Duodenal mucosa (tissue), 2 donors: ENCODE measurements at regions not wholly inside any gene's neighbourhood (a gene's known extent, or its start where the extent isn't known, plus 50 kb on each side); places are given as distances from the start of the nearest gene placed in this dataset.
A peak's percentile ranks its signal among the peaks of the same experiment; 100 is the strongest.

Experiments used
- H3K27ac ChIP-seq: one replicate; pipeline ENCODE4 v1.7.0; 2013; ENCODE audit warnings: low read depth, low read length
- H3K27me3 ChIP-seq, 2 donors: one replicate each; pipeline ENCODE4 v1.7.0; 2013; ENCODE audit warnings: low read length in 2 of 2, control low read depth in 1 of 2; ENCODE audit not compliant: insufficient read depth in 2 of 2, control insufficient read depth in 1 of 2
- H3K36me3 ChIP-seq, 2 donors: one replicate each; pipeline ENCODE4 v1.7.0; 2013; ENCODE audit warnings: low read length in 2 of 2, control low read depth in 1 of 2; ENCODE audit not compliant: insufficient read depth in 2 of 2, control insufficient read depth in 1 of 2
- H3K4me1 ChIP-seq, 2 donors: one replicate each; pipeline ENCODE4 v1.7.0; 2013; ENCODE audit warnings: low read length in 2 of 2, control low read depth in 1 of 2; ENCODE audit not compliant: insufficient read depth in 2 of 2, control insufficient read depth in 1 of 2
- H3K4me3 ChIP-seq, 2 donors: one replicate each; pipeline ENCODE4 v1.7.0; 2013; ENCODE audit warnings: low read length in 2 of 2, low read depth in 1 of 2
- H3K9ac ChIP-seq, 2 donors: one replicate each; pipeline ENCODE4 v1.7.0; 2013; ENCODE audit warnings: low read length in 2 of 2, low read depth in 1 of 2
- H3K9me3 ChIP-seq, 2 donors: one replicate each; pipeline ENCODE4 v1.7.0; 2013; ENCODE audit warnings: low read length in 2 of 2, control low read depth in 1 of 2; ENCODE audit not compliant: control insufficient read depth in 1 of 2

- no peak overlapping the region for H3K27ac ChIP-seq
- no peaks in the 10 kb centered on the region for H3K36me3 ChIP-seq
- no peak overlapping the region for H3K9ac ChIP-seq
Measured at GRCh38 chr11:134999590-134999989, 587.5 kb upstream of the B3GAT1 start.

GRCh38 chr11:134997652-134998320 is 585.7 kb upstream of the B3GAT1 start:
- no peaks in the 10 kb centered on the region for H3K9me3 ChIP-seq
- H3K27ac ChIP-seq, result no peak overlapping the region
- H3K4me3 ChIP-seq, result no peak overlapping the region
- H3K27me3 ChIP-seq, result no peaks in the 10 kb centered on the region
- H3K36me3 ChIP-seq, result no peaks in the 10 kb centered on the region
- no peaks in the 10 kb centered on the region for H3K4me1 ChIP-seq
- no peak overlapping the region for H3K9ac ChIP-seq

More at GRCh38 chr11:134999590-134999989, 587.5 kb upstream of the B3GAT1 start:
- Histone ChIP-seq H3K9me3 (no peaks in the 10 kb centered on the region), H3K27me3 (no peaks in the 10 kb centered on the region), H3K4me1 (no peaks in the 10 kb centered on the region), H3K4me3 (no peak overlapping the region)

- Histone ChIP-seq H3K4me3 (no peak overlapping the region), H3K36me3 (no peaks in the 10 kb centered on the region), H3K9me3 (no peaks in the 10 kb centered on the region), H3K4me1 (no peaks in the 10 kb centered on the region), H3K27ac (no peak overlapping the region), H3K27me3 (no peaks in the 10 kb centered on the region), H3K9ac (no peak overlapping the region)
Measured at GRCh38 chr11:134995741-134996140, 583.7 kb upstream of the B3GAT1 start.

GRCh38 chr11:134994431-134994830 is 582.4 kb upstream of the B3GAT1 start:
- Histone ChIP-seq H3K27me3 (no peaks in the 10 kb centered on the region), H3K4me3 (no peak overlapping the region), H3K9me3 (no peaks in the 10 kb centered on the region), H3K27ac (no peak overlapping the region), H3K36me3 (no peaks in the 10 kb centered on the region), H3K9ac (no peak overlapping the region), H3K4me1 (peaks cover 0 to 1% of the 10 kb centered on the region in 2 donors)

- no peaks in the 10 kb centered on the region for H3K9me3 ChIP-seq
- no peak overlapping the region for H3K4me3 ChIP-seq
- no peaks in the 10 kb centered on the region for H3K36me3 ChIP-seq
- no peak overlapping the region for H3K27ac ChIP-seq
- no peak overlapping the region for H3K9ac ChIP-seq
- H3K4me1 ChIP-seq, result peaks cover 0 to 4% of the 10 kb centered on the region in 2 donors
- H3K27me3 ChIP-seq, result no peaks in the 10 kb centered on the region
Measured at GRCh38 chr11:134993691-134994243, 581.7 kb upstream of the B3GAT1 start.

GRCh38 chr11:134992981-134993380 is 580.9 kb upstream of the B3GAT1 start:
- H3K4me3 ChIP-seq, result no peak overlapping the region
- no peaks in the 10 kb centered on the region for H3K9me3 ChIP-seq

GRCh38 chr11:134988495-134988894 is 576.5 kb upstream of the B3GAT1 start:
- Histone ChIP-seq H3K27me3 (no peaks in the 10 kb centered on the region), H3K27ac (no peak overlapping the region)

More at GRCh38 chr11:134992981-134993380, 580.9 kb upstream of the B3GAT1 start:
- Histone ChIP-seq H3K9ac (no peak overlapping the region), H3K36me3 (no peaks in the 10 kb centered on the region), H3K4me1 (peaks cover 7 to 12% of the 10 kb centered on the region in 2 donors), H3K27ac (no peak overlapping the region), H3K27me3 (no peaks in the 10 kb centered on the region)

GRCh38 chr11:134987822-134988221 is 575.8 kb upstream of the B3GAT1 start:
- H3K9ac ChIP-seq, result no peak overlapping the region
- peaks cover 12 to 26% of the 10 kb centered on the region in 2 donors for H3K4me1 ChIP-seq
- no peaks in the 10 kb centered on the region for H3K36me3 ChIP-seq
- H3K4me3 ChIP-seq, result peak overlapping the region in 1 of 2 donors; percentile 28
- H3K27me3 ChIP-seq, result no peaks in the 10 kb centered on the region
- H3K9me3 ChIP-seq, result no peaks in the 10 kb centered on the region
- no peak overlapping the region for H3K27ac ChIP-seq

More at GRCh38 chr11:134988495-134988894, 576.5 kb upstream of the B3GAT1 start:
- Histone ChIP-seq H3K36me3 (no peaks in the 10 kb centered on the region), H3K4me3 (no peak overlapping the region), H3K9me3 (no peaks in the 10 kb centered on the region), H3K9ac (no peak overlapping the region), H3K4me1 (peaks cover 12 to 26% of the 10 kb centered on the region in 2 donors)

- H3K4me1 ChIP-seq, result peaks cover 12 to 26% of the 10 kb centered on the region in 2 donors
- peak overlapping the region in 1 of 2 donors; percentile 28 for H3K4me3 ChIP-seq
- no peaks in the 10 kb centered on the region for H3K27me3 ChIP-seq
- no peaks in the 10 kb centered on the region for H3K9me3 ChIP-seq
- no peaks in the 10 kb centered on the region for H3K36me3 ChIP-seq
- no peak overlapping the region for H3K27ac ChIP-seq
- H3K9ac ChIP-seq, result no peak overlapping the region
Measured at GRCh38 chr11:134987223-134987768, 575.3 kb upstream of the B3GAT1 start.

- Histone ChIP-seq H3K4me3 (no peak overlapping the region), H3K9me3 (no peaks in the 10 kb centered on the region), H3K27ac (no peak overlapping the region), H3K9ac (no peak overlapping the region), H3K4me1 (peaks cover 12 to 24% of the 10 kb centered on the region in 2 donors), H3K36me3 (no peaks in the 10 kb centered on the region), H3K27me3 (no peaks in the 10 kb centered on the region)
Measured at GRCh38 chr11:134984421-134984820, 572.4 kb upstream of the B3GAT1 start.
